GM12878 (cell line): ENCODE measurements at regions not wholly inside any gene's neighbourhood (a gene's known extent, or its start where the extent isn't known, plus 50 kb on each side); places are given as distances from the start of the nearest gene placed in this dataset.

ENCODE experiments used
- ATAC-seq: fragments of 200-7000 bp; cut with Tn5 transposase; 3 replicates; pipeline ENCODE4 v1.9.1; 2020; ENCODE audit warnings: mild to moderate bottlenecking, moderate library complexity
- BruUV-seq: library from RNA; stranded (reverse); fragments of 400-500 nt; replicated peaks from 2 replicates; lab custom pipeline; 2021; lab: Mats Ljungman, UMichigan
- CTCF ChIA-PET: fragments of 300-600 bp; sonication (Branson Sonifier 250); formaldehyde crosslinking; extraction: SDS; loops from one replicate; lab custom pipeline; 2021; ENCODE audit warnings: inconsistent platforms; lab: Yijun Ruan, JAX
- POLR2A ChIA-PET: fragments of 350-600 bp; formaldehyde crosslinking; extraction: SDS; loops from one replicate; lab custom pipeline; 2021; ENCODE audit warnings: inconsistent platforms; lab: Charles Lee
- RAD21 ChIA-PET: fragments of 300-600 bp; sonication (Branson Sonifier 250); formaldehyde crosslinking; loops from one replicate; lab custom pipeline; 2023; ENCODE audit warnings: antibody characterized with exemption; ENCODE audit not compliant: unreplicated experiment; lab: Charles Lee
- SMC1A ChIA-PET: fragments of 300-600 bp; sonication (Branson Sonifier 250); formaldehyde crosslinking; loops from one replicate; lab custom pipeline; 2023; ENCODE audit not compliant: unreplicated experiment, uncharacterized antibody; lab: Charles Lee
- DNase-seq: peaks from one replicate; pipeline ENCODE4 v3.0.0-alpha.2; 2011; ENCODE audit warnings: low read depth, low spot score
- FAIRE-seq: peaks from 3 replicates; lab custom pipeline; 2011; peaks lifted over from hg19 to GRCh38; lab: Jason Lieb, UNC
- H2AFZ ChIP-seq: 2 replicates; pipeline ENCODE4 v1.6.0; 2011; ENCODE audit warnings: low read depth, low read length, control low read depth; ENCODE audit not compliant: control insufficient read depth
- H3K27ac ChIP-seq: 2 replicates; pipeline ENCODE4 v1.5.1; 2011; ENCODE audit warnings: control low read depth; ENCODE audit not compliant: control insufficient read depth, insufficient read depth
- H3K27me3 ChIP-seq, 2 experiments: replicated peaks in 1 of 2; 2 replicates each; pipeline versions ENCODE4 v1.6.0 to v1.6.1; 2011; ENCODE audit warnings: low read length in 1 of 2; ENCODE audit not compliant: control insufficient read depth in 2 of 2, insufficient read depth in 2 of 2
- H3K36me3 ChIP-seq, 2 experiments: 2 replicates each; pipeline ENCODE4 v1.5.1; 2011; ENCODE audit warnings: low read length in 1 of 2; ENCODE audit not compliant: control insufficient read depth in 2 of 2, insufficient read depth in 2 of 2
- H3K4me1 ChIP-seq: 2 replicates; pipeline ENCODE4 v1.6.1; 2011; ENCODE audit warnings: mild to moderate bottlenecking, low read length, moderate library complexity, mixed read lengths; ENCODE audit not compliant: control insufficient read depth, insufficient read depth
- H3K4me2 ChIP-seq: 2 replicates; pipeline ENCODE4 v1.6.0; 2011; ENCODE audit warnings: control low read depth; ENCODE audit not compliant: control insufficient read depth, insufficient read depth
- H3K4me3 ChIP-seq: fragments of 200-600 bp; sonication (generic); 2 replicates; pipeline ENCODE4 v1.5.1; 2016
- H3K79me2 ChIP-seq: 2 replicates; pipeline ENCODE4 v1.6.0; 2011; ENCODE audit warnings: low read length; ENCODE audit not compliant: control insufficient read depth, insufficient read depth
- H3K9ac ChIP-seq: 2 replicates; pipeline ENCODE4 v1.8.0; 2011; ENCODE audit warnings: low read length, control low read depth, mixed read lengths; ENCODE audit not compliant: control insufficient read depth, insufficient read depth
- H3K9me3 ChIP-seq: replicated peaks from 3 replicates; pipeline ENCODE4 v1.5.1; 2011; ENCODE audit warnings: mild to moderate bottlenecking, low read length; ENCODE audit not compliant: control insufficient read depth, insufficient read depth
- H4K20me1 ChIP-seq: 2 replicates; pipeline ENCODE4 v1.6.0; 2011; ENCODE audit not compliant: control insufficient read depth, insufficient read depth
- CHD4 ChIP-seq: fragments of 200-600 bp; sonication (generic); IDR thresholded peaks from 2 replicates; pipeline ENCODE4 v1.6.1; 2016; ENCODE audit warnings: mild to moderate bottlenecking
- EED ChIP-seq: sonication (generic); IDR thresholded peaks from 2 replicates; pipeline ENCODE4 v1.6.1; 2016; ENCODE audit warnings: antibody characterized with exemption, low read depth
- NFXL1 ChIP-seq: fragments of 450-650 bp; IDR thresholded peaks from 2 replicates; pipeline ENCODE4 v1.6.1; 2017; ENCODE audit warnings: antibody characterized with exemption, mild to moderate bottlenecking, borderline replicate concordance
- POU2F2 ChIP-seq: IDR thresholded peaks from 3 replicates; pipeline ENCODE4 v1.6.1; 2011; ENCODE audit warnings: low read depth, mild to moderate bottlenecking, low read length, borderline replicate concordance
- RELA ChIP-seq: fragments of 450-650 bp; IDR thresholded peaks from 2 replicates; pipeline ENCODE4 v1.8.0; 2014; ENCODE audit warnings: borderline replicate concordance; ENCODE audit not compliant: partially characterized antibody
- YBX1 ChIP-seq: fragments of 450-650 bp; IDR thresholded peaks from 2 replicates; pipeline ENCODE4 v1.6.1; 2016; ENCODE audit warnings: antibody characterized with exemption
- ZBED1 ChIP-seq: IDR thresholded peaks from 2 replicates; pipeline ENCODE4 v1.6.1; 2016; ENCODE audit warnings: borderline replicate concordance
- WGBS: methylation state at CpG from one replicate; pipeline ENCODE4 v1.1.6; 2016; ENCODE audit warnings: low lambda C conversion rate; ENCODE audit not compliant: insufficient replicate concordance, insufficient coverage; ENCODE audit errors: missing lambda C conversion rate; 5-methylcytosine and 5-hydroxymethylcytosine counted together
- in situ Hi-C: fragments of 300-500 bp; cut with MboI; formaldehyde crosslinking; loops from 9 replicates; pipeline ENCODE4 v1.14.3; 2018; ENCODE audit warnings: mixed read lengths
- intact Hi-C: fragments of 100-400 bp; cut with micrococcal nuclease; formaldehyde crosslinking; loops from one replicate; pipeline ENCODE4 v1.14.2; 2022; ENCODE audit not compliant: unreplicated experiment
- TF ChIP-seq, protein P1 (sequence below): IDR thresholded peaks from 2 replicates; pipeline ENCODE4 v1.6.1; 2012; ENCODE audit warnings: improper control_type of control experiment, low read depth, low read length; ENCODE audit not compliant: insufficient replicate concordance
- TF ChIP-seq, protein P2 (sequence below): fragments of 450-650 bp; formaldehyde crosslinking; IDR thresholded peaks from 2 replicates; pipeline ENCODE4 v1.4.0; 2020; ENCODE audit warnings: mild to moderate bottlenecking, moderate library complexity

DNA sequence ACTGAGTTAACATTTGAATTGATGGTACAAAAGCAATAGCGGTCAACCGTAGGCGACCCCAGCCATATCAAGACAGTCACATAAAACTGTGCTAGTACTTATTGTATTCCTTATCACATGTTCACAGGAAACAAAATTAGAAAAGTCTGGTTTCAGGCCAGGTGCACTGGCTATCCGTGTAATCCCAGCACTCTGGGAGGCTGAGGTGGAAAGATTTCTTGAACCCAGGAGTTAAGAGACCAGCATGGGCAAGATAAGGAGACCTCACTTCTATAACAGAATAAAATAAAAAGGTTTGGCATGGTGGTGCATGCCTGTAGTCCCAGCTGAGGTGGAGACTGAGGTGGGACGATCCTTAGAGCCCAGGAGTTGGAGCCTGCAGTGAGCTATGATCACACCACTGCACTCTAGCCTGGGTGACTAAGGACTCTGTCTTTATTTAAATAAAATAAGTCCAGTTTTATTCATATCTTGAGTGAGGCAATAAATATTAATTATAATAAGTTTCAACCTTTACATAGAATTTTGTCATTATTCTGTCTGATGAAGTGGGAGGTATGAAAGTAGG is 84.1 kb upstream of the RGPD4 start (continued):
- TF ChIP-seq, protein P1, sequence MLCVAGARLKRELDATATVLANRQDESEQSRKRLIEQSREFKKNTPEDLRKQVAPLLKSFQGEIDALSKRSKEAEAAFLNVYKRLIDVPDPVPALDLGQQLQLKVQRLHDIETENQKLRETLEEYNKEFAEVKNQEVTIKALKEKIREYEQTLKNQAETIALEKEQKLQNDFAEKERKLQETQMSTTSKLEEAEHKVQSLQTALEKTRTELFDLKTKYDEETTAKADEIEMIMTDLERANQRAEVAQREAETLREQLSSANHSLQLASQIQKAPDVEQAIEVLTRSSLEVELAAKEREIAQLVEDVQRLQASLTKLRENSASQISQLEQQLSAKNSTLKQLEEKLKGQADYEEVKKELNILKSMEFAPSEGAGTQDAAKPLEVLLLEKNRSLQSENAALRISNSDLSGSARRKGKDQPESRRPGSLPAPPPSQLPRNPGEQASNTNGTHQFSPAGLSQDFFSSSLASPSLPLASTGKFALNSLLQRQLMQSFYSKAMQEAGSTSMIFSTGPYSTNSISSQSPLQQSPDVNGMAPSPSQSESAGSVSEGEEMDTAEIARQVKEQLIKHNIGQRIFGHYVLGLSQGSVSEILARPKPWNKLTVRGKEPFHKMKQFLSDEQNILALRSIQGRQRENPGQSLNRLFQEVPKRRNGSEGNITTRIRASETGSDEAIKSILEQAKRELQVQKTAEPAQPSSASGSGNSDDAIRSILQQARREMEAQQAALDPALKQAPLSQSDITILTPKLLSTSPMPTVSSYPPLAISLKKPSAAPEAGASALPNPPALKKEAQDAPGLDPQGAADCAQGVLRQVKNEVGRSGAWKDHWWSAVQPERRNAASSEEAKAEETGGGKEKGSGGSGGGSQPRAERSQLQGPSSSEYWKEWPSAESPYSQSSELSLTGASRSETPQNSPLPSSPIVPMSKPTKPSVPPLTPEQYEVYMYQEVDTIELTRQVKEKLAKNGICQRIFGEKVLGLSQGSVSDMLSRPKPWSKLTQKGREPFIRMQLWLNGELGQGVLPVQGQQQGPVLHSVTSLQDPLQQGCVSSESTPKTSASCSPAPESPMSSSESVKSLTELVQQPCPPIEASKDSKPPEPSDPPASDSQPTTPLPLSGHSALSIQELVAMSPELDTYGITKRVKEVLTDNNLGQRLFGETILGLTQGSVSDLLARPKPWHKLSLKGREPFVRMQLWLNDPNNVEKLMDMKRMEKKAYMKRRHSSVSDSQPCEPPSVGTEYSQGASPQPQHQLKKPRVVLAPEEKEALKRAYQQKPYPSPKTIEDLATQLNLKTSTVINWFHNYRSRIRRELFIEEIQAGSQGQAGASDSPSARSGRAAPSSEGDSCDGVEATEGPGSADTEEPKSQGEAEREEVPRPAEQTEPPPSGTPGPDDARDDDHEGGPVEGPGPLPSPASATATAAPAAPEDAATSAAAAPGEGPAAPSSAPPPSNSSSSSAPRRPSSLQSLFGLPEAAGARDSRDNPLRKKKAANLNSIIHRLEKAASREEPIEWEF, result no peak
- no peak for TF ChIP-seq EED
- no peak for TF ChIP-seq POU2F2

DNA sequence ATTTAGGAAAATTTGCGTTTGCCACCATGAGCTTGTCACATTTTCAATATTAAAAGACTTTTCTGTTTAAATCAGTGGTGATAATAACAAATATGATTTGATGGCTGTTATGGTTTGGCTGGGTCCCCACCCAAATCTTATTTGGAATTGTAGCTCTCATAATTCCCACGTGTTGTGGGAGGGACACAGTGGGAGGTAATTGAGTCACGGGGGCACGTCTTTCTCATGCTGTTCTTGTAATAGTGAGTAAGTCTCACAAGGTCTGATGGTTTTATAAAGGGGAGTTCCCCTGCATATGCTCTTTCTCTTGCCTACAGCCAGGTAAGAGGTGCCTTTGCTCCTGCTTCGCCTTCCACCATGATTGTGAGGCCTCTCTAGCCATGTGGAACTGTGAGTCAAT is 83.4 kb upstream of the RGPD4 start:
- ChIA-PET POLR2A (no interaction called here), SMC1A (interaction anchor here (0.8 to 1.2 kb wide), 2 partner anchors 9 to 11 kb away, joined by 3 to 4 read pairs; no protein-coding TSS in a partner anchor), CTCF (no interaction called here)
- Histone ChIP-seq H3K27ac (no peak overlapping the region), H3K27me3 (no peaks in the 10 kb centered on the region), H3K36me3 (no peaks in the 10 kb centered on the region)
- BruUV-seq, result no TSS peak
- in situ Hi-C loops, result no loop called here
- no peak for ATAC-seq
- TF ChIP-seq NFXL1, result no peak
- no peak for TF ChIP-seq YBX1
- TF ChIP-seq, protein P2, sequence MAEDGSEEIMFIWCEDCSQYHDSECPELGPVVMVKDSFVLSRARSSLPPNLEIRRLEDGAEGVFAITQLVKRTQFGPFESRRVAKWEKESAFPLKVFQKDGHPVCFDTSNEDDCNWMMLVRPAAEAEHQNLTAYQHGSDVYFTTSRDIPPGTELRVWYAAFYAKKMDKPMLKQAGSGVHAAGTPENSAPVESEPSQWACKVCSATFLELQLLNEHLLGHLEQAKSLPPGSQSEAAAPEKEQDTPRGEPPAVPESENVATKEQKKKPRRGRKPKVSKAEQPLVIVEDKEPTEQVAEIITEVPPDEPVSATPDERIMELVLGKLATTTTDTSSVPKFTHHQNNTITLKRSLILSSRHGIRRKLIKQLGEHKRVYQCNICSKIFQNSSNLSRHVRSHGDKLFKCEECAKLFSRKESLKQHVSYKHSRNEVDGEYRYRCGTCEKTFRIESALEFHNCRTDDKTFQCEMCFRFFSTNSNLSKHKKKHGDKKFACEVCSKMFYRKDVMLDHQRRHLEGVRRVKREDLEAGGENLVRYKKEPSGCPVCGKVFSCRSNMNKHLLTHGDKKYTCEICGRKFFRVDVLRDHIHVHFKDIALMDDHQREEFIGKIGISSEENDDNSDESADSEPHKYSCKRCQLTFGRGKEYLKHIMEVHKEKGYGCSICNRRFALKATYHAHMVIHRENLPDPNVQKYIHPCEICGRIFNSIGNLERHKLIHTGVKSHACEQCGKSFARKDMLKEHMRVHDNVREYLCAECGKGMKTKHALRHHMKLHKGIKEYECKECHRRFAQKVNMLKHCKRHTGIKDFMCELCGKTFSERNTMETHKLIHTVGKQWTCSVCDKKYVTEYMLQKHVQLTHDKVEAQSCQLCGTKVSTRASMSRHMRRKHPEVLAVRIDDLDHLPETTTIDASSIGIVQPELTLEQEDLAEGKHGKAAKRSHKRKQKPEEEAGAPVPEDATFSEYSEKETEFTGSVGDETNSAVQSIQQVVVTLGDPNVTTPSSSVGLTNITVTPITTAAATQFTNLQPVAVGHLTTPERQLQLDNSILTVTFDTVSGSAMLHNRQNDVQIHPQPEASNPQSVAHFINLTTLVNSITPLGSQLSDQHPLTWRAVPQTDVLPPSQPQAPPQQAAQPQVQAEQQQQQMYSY (CRISPR knock-in tag), result no peak
- TF ChIP-seq ZBED1, result no peak
- no peak for TF ChIP-seq POU2F2
- no peak for TF ChIP-seq CHD4
- no peak for TF ChIP-seq RELA
- TF ChIP-seq, all 136 proteins: peak for 0
- no peak for DNase-seq
- no peaks in the 10 kb centered on the region for H4K20me1 ChIP-seq
- no peak overlapping the region for H3K9ac ChIP-seq
- H3K4me3 ChIP-seq, result no peak overlapping the region
- no peak overlapping the region for H3K4me2 ChIP-seq
- RAD21 ChIA-PET, result no interaction called here
- FAIRE-seq, result no peak
- 33% methylated on average over 5 of the region's 5 CpGs for WGBS
- no peaks in the 10 kb centered on the region for H3K9me3 ChIP-seq
- intact Hi-C loops, result no loop called here
- H3K4me1 ChIP-seq, result no peaks in the 10 kb centered on the region
- no peaks in the 10 kb centered on the region for H3K79me2 ChIP-seq
- H2AFZ ChIP-seq, result no peak overlapping the region
